ENCODE measurements at regions not wholly inside any gene's neighbourhood (a gene's known extent, or its start where the extent isn't known, plus 50 kb on each side); places are given as distances from the start of the nearest gene placed in this dataset.

- no peak for FAIRE-seq
- DNase-seq (ENCODE audit: insufficient read length), result no peak
- no peak for TF ChIP-seq POLR2AphosphoS5 (IDR thresholded peaks at IDR 0.05; ENCODE audit: low read depth, low read length)
- TF ChIP-seq TAF1 (IDR thresholded peaks at IDR 0.05; ENCODE audit: borderline replicate concordance, low read depth, low read length), result no peak
- no peak for TF ChIP-seq POLR2A (IDR thresholded peaks at IDR 0.05; ENCODE audit: low read depth, low read length)
Measured at GRCh38 chr4:171629737-171630136, 183.5 kb upstream of the GALNTL6 start.

GRCh38 chr4:171629182-171629581, 184.0 kb upstream of the GALNTL6 start:
- TF ChIP-seq POLR2A (IDR thresholded peaks at IDR 0.05; ENCODE audit: low read depth, low read length), result no peak
- no peak for TF ChIP-seq POLR2AphosphoS5 (IDR thresholded peaks at IDR 0.05; ENCODE audit: low read depth, low read length)
- TF ChIP-seq TAF1 (IDR thresholded peaks at IDR 0.05; ENCODE audit: borderline replicate concordance, low read depth, low read length), result no peak
- FAIRE-seq (no peak), DNase-seq (ENCODE audit: insufficient read length) (no peak)

GRCh38 chr4:171626554-171626953, 186.7 kb upstream of the GALNTL6 start:
- no peak for TF ChIP-seq POLR2AphosphoS5 (IDR thresholded peaks at IDR 0.05; ENCODE audit: low read depth, low read length)
- DNase-seq (ENCODE audit: insufficient read length) (no peak), FAIRE-seq (no peak)

GRCh38 chr4:171622729-171623128, 190.5 kb upstream of the GALNTL6 start:
- DNase-seq (ENCODE audit: insufficient read length) (no peak), FAIRE-seq (no peak)
- no peak for TF ChIP-seq POLR2AphosphoS5 (IDR thresholded peaks at IDR 0.05; ENCODE audit: low read depth, low read length)
- TF ChIP-seq TAF1 (IDR thresholded peaks at IDR 0.05; ENCODE audit: borderline replicate concordance, low read depth, low read length), result no peak
- TF ChIP-seq POLR2A (IDR thresholded peaks at IDR 0.05; ENCODE audit: low read depth, low read length), result no peak

- DNase-seq (ENCODE audit: insufficient read length) (no peak), FAIRE-seq (no peak)
- no peak for TF ChIP-seq TAF1 (IDR thresholded peaks at IDR 0.05; ENCODE audit: borderline replicate concordance, low read depth, low read length)
- TF ChIP-seq POLR2AphosphoS5 (IDR thresholded peaks at IDR 0.05; ENCODE audit: low read depth, low read length), result no peak
- TF ChIP-seq POLR2A (IDR thresholded peaks at IDR 0.05; ENCODE audit: low read depth, low read length), result no peak
Measured at GRCh38 chr4:171621646-171622045, 191.6 kb upstream of the GALNTL6 start.

- DNase-seq (ENCODE audit: insufficient read length) (no peak), FAIRE-seq (no peak)
Measured at GRCh38 chr4:171612907-171613306, 200.3 kb upstream of the GALNTL6 start.

GRCh38 chr4:171602638-171603355, 210.4 kb upstream of the GALNTL6 start:
- DNase-seq (ENCODE audit: insufficient read length), result no peak
- FAIRE-seq, result no peak
- TF ChIP-seq TAF1 (IDR thresholded peaks at IDR 0.05; ENCODE audit: borderline replicate concordance, low read depth, low read length), result no peak
- TF ChIP-seq POLR2A (IDR thresholded peaks at IDR 0.05; ENCODE audit: low read depth, low read length), result no peak
- no peak for TF ChIP-seq POLR2AphosphoS5 (IDR thresholded peaks at IDR 0.05; ENCODE audit: low read depth, low read length)

More at GRCh38 chr4:171612907-171613306, 200.3 kb upstream of the GALNTL6 start:
- TF ChIP-seq TAF1 (IDR thresholded peaks at IDR 0.05; ENCODE audit: borderline replicate concordance, low read depth, low read length), result no peak
- no peak for TF ChIP-seq POLR2AphosphoS5 (IDR thresholded peaks at IDR 0.05; ENCODE audit: low read depth, low read length)

- DNase-seq (ENCODE audit: insufficient read length), result no peak
- FAIRE-seq, result no peak
- no peak for TF ChIP-seq POLR2AphosphoS5 (IDR thresholded peaks at IDR 0.05; ENCODE audit: low read depth, low read length)
- no peak for TF ChIP-seq TAF1 (IDR thresholded peaks at IDR 0.05; ENCODE audit: borderline replicate concordance, low read depth, low read length)
- no peak for TF ChIP-seq POLR2A (IDR thresholded peaks at IDR 0.05; ENCODE audit: low read depth, low read length)
Measured at GRCh38 chr4:171601091-171601490, 212.1 kb upstream of the GALNTL6 start.

- DNase-seq (ENCODE audit: insufficient read length), result no peak
- TF ChIP-seq TAF1 (IDR thresholded peaks at IDR 0.05; ENCODE audit: borderline replicate concordance, low read depth, low read length), result no peak
- no peak for TF ChIP-seq POLR2AphosphoS5 (IDR thresholded peaks at IDR 0.05; ENCODE audit: low read depth, low read length)
- no peak for TF ChIP-seq POLR2A (IDR thresholded peaks at IDR 0.05; ENCODE audit: low read depth, low read length)
- no peak for FAIRE-seq
Measured at GRCh38 chr4:171599628-171600027, 213.6 kb upstream of the GALNTL6 start.

- FAIRE-seq, result no peak
- TF ChIP-seq POLR2AphosphoS5 (IDR thresholded peaks at IDR 0.05; ENCODE audit: low read depth, low read length) (no peak), POLR2A (IDR thresholded peaks at IDR 0.05; ENCODE audit: low read depth, low read length) (no peak), TAF1 (IDR thresholded peaks at IDR 0.05; ENCODE audit: borderline replicate concordance, low read depth, low read length) (no peak)
- no peak for DNase-seq (ENCODE audit: insufficient read length)
Measured at GRCh38 chr4:171594293-171594692, 218.9 kb upstream of the GALNTL6 start.

- FAIRE-seq, result no peak
- no peak for DNase-seq (ENCODE audit: insufficient read length)
- TF ChIP-seq POLR2A (IDR thresholded peaks at IDR 0.05; ENCODE audit: low read depth, low read length) (no peak), POLR2AphosphoS5 (IDR thresholded peaks at IDR 0.05; ENCODE audit: low read depth, low read length) (no peak), TAF1 (IDR thresholded peaks at IDR 0.05; ENCODE audit: borderline replicate concordance, low read depth, low read length) (no peak)
Measured at GRCh38 chr4:171590716-171591115, 222.5 kb upstream of the GALNTL6 start.

GRCh38 chr4:171588764-171589163, 224.4 kb upstream of the GALNTL6 start:
- no peak for FAIRE-seq
- no peak for DNase-seq (ENCODE audit: insufficient read length)
- TF ChIP-seq POLR2A (IDR thresholded peaks at IDR 0.05; ENCODE audit: low read depth, low read length), result no peak
- no peak for TF ChIP-seq TAF1 (IDR thresholded peaks at IDR 0.05; ENCODE audit: borderline replicate concordance, low read depth, low read length)
- no peak for TF ChIP-seq POLR2AphosphoS5 (IDR thresholded peaks at IDR 0.05; ENCODE audit: low read depth, low read length)
